Gastrocnemius medialis (tissue), 4 donors: ENCODE measurements at regions not wholly inside any gene's neighbourhood (a gene's known extent, or its start where the extent isn't known, plus 50 kb on each side); places are given as distances from the start of the nearest gene placed in this dataset.

Experiments
- ATAC-seq, 2 donors: fragments of 150-250 bp; one replicate each; pipeline ENCODE4 v1.9.1; 2016
- DNase-seq, 2 donors: peaks; one replicate each; pipeline ENCODE4 v3.0.0-alpha.2; 2019
- H3K27ac ChIP-seq, 4 donors: fragments of 200-600 bp; sonication (generic); 1 replicate in 1 of 4; 2 replicates in 3 of 4; pipeline ENCODE4 v1.5.1; 2016 to 2018; ENCODE audit warnings: mild to moderate bottlenecking in 2 of 4, moderate library complexity in 1 of 4
- H3K27me3 ChIP-seq, 3 donors: fragments of 200-600 bp; sonication (generic) in 2 of 3; 1 replicate in 1 of 3; 2 replicates in 2 of 3; pipeline versions ENCODE4 v1.5.1 to v1.6.0; 2016 to 2019; ENCODE audit warnings: mild to moderate bottlenecking in 1 of 3, moderate library complexity in 1 of 3
- H3K36me3 ChIP-seq, 2 donors: fragments of 200-600 bp; sonication (generic) in 1 of 2; one replicate each; pipeline ENCODE4 v1.5.1; 2017 to 2018
- H3K4me1 ChIP-seq, 2 donors: fragments of 200-600 bp; sonication (generic) in 1 of 2; one replicate each; pipeline ENCODE4 v1.5.1; 2016 to 2017; ENCODE audit warnings: mild to moderate bottlenecking in 2 of 2
- H3K4me3 ChIP-seq, 4 donors: fragments of 200-600 bp; sonication (generic) in 3 of 4; 1 replicate in 1 of 4; 2 replicates in 3 of 4; pipeline ENCODE4 v1.5.1; 2016 to 2019; ENCODE audit warnings: mild to moderate bottlenecking in 2 of 4
- H3K9me3 ChIP-seq, 3 donors: fragments of 200-600 bp; sonication (generic) in 2 of 3; 1 replicate in 1 of 3; 2 replicates in 2 of 3; pipeline ENCODE4 v1.5.1; 2016 to 2019
- POLR2A ChIP-seq, 2 donors: fragments of 450-650 bp; IDR thresholded peaks; one replicate each; pipeline ENCODE4 v1.6.1; 2017; ENCODE audit warnings: antibody characterized with exemption in 2 of 2, mild to moderate bottlenecking in 2 of 2, moderate library complexity in 2 of 2
- in situ Hi-C, 4 donors: fragments of 200-750 bp; cut with MboI; loops; one replicate each; pipeline versions ENCODE4 v1.15.0 to v1.8.0; 2017; ENCODE audit warnings: low sequenced_read_pairs in 4 of 4
- intact Hi-C: fragments of 100-400 bp; cut with DNase I; formaldehyde crosslinking; loops from one replicate; pipeline ENCODE4 v1.15.1; 2023; ENCODE audit warnings: low total_unique reads
- TF ChIP-seq, protein P1 (sequence below), 5 experiments: fragments of 450-650 bp in 3 of 5; fragments of 200-600 bp in 2 of 5; sonication (generic) in 2 of 5; IDR thresholded peaks in 4 of 5; conservative IDR thresholded peaks in 1 of 5; 1 replicate in 4 of 5; 2 replicates in 1 of 5; pipeline ENCODE4 v1.5.1; 2016 to 2019; ENCODE audit warnings: antibody characterized with exemption in 5 of 5, mild to moderate bottlenecking in 3 of 5, moderate library complexity in 3 of 5

DNA sequence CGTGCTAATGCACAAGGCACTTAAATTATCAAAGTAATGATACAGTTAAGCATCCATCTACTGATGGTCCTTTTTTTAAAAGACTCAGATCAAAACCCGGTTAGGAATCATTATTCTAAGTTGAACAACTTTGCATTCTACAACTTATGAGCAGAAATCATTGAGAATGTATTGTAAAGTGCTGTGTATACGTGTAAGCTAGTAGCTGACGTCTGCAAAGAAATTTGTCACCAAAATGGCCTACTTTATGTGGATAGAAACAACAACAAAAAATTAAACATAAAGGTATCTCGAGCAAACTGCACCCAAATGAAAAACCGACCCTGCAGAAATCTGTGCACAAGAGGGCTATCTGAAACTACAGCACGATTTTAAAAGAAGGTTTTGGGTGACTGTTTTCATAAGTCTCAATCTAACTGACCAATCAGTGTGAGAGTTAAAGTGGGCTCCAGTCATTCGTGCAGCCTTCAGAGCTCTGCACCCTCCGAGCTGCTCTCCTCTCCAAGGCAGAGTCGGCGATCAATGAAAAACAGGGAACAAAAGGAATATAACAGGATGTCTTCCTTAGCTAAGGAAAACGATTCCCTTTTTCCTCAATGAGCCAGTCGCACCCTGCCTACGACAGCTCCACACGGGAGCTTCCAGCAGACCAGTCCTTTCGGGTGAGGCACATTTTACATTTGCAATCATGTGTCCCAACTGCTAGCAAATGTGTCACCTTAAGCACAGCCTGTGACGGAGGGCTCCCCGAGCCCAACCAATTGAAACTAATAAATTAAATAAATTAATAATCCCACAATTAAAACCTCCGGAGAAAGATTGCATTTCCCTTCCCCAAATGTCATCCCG lies 200.7 kb upstream of the FOXN3 start:
- H3K9me3 ChIP-seq = no peaks in the 10 kb centered on the region
- peak overlapping the region; percentile 65 to 73 (median 72) for H3K4me3 ChIP-seq
- intact Hi-C loops (loop anchor here (2.0 to 10.0 kb wide), 6 partner anchors 43 to 577 kb away; no protein-coding TSS in a partner anchor), in situ Hi-C loops (no loop called here)
- TF ChIP-seq POLR2A (IDR thresholded peaks at IDR 0.05) = peak in 1 of 2 donors; percentile 48
- TF ChIP-seq, protein P1, sequence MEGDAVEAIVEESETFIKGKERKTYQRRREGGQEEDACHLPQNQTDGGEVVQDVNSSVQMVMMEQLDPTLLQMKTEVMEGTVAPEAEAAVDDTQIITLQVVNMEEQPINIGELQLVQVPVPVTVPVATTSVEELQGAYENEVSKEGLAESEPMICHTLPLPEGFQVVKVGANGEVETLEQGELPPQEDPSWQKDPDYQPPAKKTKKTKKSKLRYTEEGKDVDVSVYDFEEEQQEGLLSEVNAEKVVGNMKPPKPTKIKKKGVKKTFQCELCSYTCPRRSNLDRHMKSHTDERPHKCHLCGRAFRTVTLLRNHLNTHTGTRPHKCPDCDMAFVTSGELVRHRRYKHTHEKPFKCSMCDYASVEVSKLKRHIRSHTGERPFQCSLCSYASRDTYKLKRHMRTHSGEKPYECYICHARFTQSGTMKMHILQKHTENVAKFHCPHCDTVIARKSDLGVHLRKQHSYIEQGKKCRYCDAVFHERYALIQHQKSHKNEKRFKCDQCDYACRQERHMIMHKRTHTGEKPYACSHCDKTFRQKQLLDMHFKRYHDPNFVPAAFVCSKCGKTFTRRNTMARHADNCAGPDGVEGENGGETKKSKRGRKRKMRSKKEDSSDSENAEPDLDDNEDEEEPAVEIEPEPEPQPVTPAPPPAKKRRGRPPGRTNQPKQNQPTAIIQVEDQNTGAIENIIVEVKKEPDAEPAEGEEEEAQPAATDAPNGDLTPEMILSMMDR (IDR thresholded peaks at IDR 0.05 in 4 of 5, conservative IDR thresholded peaks at IDR 0.05 in 1 of 5) = no peak
- H3K4me1 ChIP-seq = peaks cover 43 to 44% of the 10 kb centered on the region in 2 donors
- DNase-seq (peak; percentile 35 to 55), ATAC-seq (peak; percentile 90)
- no peaks in the 10 kb centered on the region for H3K27me3 ChIP-seq
- H3K36me3 ChIP-seq = no peaks in the 10 kb centered on the region
- peak overlapping the region; percentile 78 to 87 (median 85) for H3K27ac ChIP-seq

DNA sequence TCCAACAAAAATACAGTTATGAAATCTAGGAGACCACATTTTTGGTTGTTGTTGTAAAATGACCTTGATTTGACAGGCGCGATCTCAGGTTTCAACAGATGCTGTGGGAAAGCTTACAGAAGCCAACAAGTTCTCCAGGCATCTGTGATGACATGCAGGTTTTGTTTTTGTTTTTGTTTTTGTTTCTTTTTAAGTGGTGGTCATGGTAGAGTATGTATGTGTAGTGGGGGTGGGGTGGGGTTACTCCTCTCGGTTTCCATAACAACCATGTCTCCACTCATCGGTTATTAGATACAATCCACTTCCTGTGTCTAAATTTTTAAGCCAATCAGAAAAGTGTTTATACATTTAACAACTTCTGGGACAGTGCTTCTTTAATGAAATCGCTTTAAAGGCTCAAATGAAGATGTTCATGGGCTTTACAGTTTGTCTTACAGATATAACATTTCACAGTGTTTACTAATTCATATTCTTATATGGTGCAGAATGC lies 199.9 kb upstream of the FOXN3 start:
- H3K36me3 ChIP-seq = no peaks in the 10 kb centered on the region
- H3K9me3 ChIP-seq = no peaks in the 10 kb centered on the region
- H3K4me1 ChIP-seq = peaks cover 43 to 44% of the 10 kb centered on the region in 2 donors
- peak overlapping the region; percentile 78 to 87 (median 85) for H3K27ac ChIP-seq
- H3K27me3 ChIP-seq = no peaks in the 10 kb centered on the region
- in situ Hi-C loops = no loop called here
- intact Hi-C loops = loop anchor here (5.0 to 10.0 kb wide), 4 partner anchors 85 to 432 kb away; no protein-coding TSS in a partner anchor
- DNase-seq (no peak), ATAC-seq (no peak)
- TF ChIP-seq, protein P1 (IDR thresholded peaks at IDR 0.05 in 4 of 5, conservative IDR thresholded peaks at IDR 0.05 in 1 of 5) = no peak
- TF ChIP-seq POLR2A (IDR thresholded peaks at IDR 0.05) = no peak
- H3K4me3 ChIP-seq = peak overlapping the region; percentile 8 to 73 (median 72)

DNA sequence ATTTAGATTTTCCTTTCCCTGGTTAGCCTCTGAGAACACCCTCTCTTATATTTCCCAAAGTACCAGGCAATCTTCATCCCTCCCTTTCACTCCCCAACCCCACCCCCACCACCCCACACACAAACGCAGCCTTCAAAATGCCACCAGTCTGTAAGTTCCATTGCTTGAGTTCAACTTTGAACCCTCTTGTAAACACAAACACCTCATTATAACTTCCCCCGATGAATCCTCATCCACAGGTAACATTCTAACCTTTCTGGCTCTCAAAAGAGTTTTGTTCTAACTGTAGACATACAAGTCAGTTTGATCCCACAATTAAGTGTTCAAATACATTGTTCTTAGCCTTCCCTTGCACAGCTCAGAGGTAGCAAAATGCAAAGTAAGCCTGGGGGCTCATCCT lies 199.4 kb upstream of the FOXN3 start:
- peak overlapping the region in 3 of 4 donors; percentile 71 to 73 (median 73) for H3K4me3 ChIP-seq
- no peaks in the 10 kb centered on the region for H3K9me3 ChIP-seq
- no peak for ATAC-seq
- no peak for TF ChIP-seq POLR2A (IDR thresholded peaks at IDR 0.05)
- TF ChIP-seq, protein P1 (IDR thresholded peaks at IDR 0.05 in 4 of 5, conservative IDR thresholded peaks at IDR 0.05 in 1 of 5) = no peak
- intact Hi-C loops = loop anchor here (5.0 to 10.0 kb wide), 4 partner anchors 86 to 432 kb away; no protein-coding TSS in a partner anchor
- no peaks in the 10 kb centered on the region for H3K27me3 ChIP-seq
- H3K27ac ChIP-seq = peak overlapping the region; percentile 78 to 87 (median 85)
- in situ Hi-C loops = no loop called here
- DNase-seq = no peak
- peaks cover 43 to 44% of the 10 kb centered on the region in 2 donors for H3K4me1 ChIP-seq
- no peaks in the 10 kb centered on the region for H3K36me3 ChIP-seq

DNA sequence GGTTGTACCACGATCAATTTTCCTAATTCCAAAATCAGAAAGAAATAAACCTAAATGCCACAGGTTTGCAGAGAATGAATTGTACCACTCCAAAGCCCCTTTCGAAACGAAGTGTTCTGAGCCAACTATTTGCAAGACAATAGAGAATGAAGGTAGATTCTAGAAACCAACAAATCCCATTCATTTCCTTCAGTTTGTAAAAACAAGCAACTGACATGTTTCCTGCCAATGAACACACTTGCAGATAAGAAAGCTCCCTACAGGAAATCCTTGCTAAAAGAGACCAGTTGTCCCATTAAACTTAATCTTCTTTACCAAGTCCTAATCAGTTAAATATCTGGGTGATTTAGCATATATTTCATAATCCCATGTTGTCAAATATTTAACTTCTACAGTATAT lies 198.4 kb upstream of the FOXN3 start:
- DNase-seq (no peak), ATAC-seq (no peak)
- H3K4me1 ChIP-seq = peaks cover 43 to 44% of the 10 kb centered on the region in 2 donors
- intact Hi-C loops (loop anchor here (5.0 to 10.0 kb wide), 4 partner anchors 87 to 431 kb away; no protein-coding TSS in a partner anchor), in situ Hi-C loops (no loop called here)
- H3K27ac ChIP-seq = peak overlapping the region; percentile 3 to 87 (median 85)
- TF ChIP-seq, protein P1 (IDR thresholded peaks at IDR 0.05 in 4 of 5, conservative IDR thresholded peaks at IDR 0.05 in 1 of 5) = no peak
- no peak for TF ChIP-seq POLR2A (IDR thresholded peaks at IDR 0.05)
- no peaks in the 10 kb centered on the region for H3K36me3 ChIP-seq
- no peaks in the 10 kb centered on the region for H3K9me3 ChIP-seq
- H3K27me3 ChIP-seq = no peaks in the 10 kb centered on the region
- H3K4me3 ChIP-seq = no peak overlapping the region
